ENCODE measurements at regions not wholly inside any gene's neighbourhood (a gene's known extent, or its start where the extent isn't known, plus 50 kb on each side); places are given as distances from the start of the nearest gene placed in this dataset.

GRCh38 chr9:592733-593132 is 248.8 kb upstream of the DMRT1 start:
- TF ChIP-seq POLR2AphosphoS5 (IDR thresholded peaks at IDR 0.05; ENCODE audit: low read depth, low read length) = no peak
- TF ChIP-seq CTCF (IDR thresholded peaks at IDR 0.05) = no peak
- TF ChIP-seq, protein P1, sequence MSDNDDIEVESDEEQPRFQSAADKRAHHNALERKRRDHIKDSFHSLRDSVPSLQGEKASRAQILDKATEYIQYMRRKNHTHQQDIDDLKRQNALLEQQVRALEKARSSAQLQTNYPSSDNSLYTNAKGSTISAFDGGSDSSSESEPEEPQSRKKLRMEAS (IDR thresholded peaks at IDR 0.05; ENCODE audit: low read depth) = no peak
- no peak for TF ChIP-seq FOXM1 (IDR thresholded peaks at IDR 0.05; ENCODE audit: low read depth)
- no peak for TF ChIP-seq JUND (IDR thresholded peaks at IDR 0.05)
- TF ChIP-seq TAF1 (IDR thresholded peaks at IDR 0.05; ENCODE audit: borderline replicate concordance, low read depth, low read length) = no peak

Measured in SK-N-SH (cell line).